Thyroid gland (tissue), 4 donors: ENCODE measurements at regions not wholly inside any gene's neighbourhood (a gene's known extent, or its start where the extent isn't known, plus 50 kb on each side); places are given as distances from the start of the nearest gene placed in this dataset.

Experiments
- DNase-seq, 2 donors: peaks; one replicate each; pipeline ENCODE4 v3.0.0-alpha.2; 2019
- H3K27ac ChIP-seq, 3 donors: fragments of 200-600 bp; sonication (generic); 1 replicate in 2 of 3; 2 replicates in 1 of 3; pipeline ENCODE4 v1.5.1; 2016 to 2019; ENCODE audit warnings: mild to moderate bottlenecking in 1 of 3, moderate library complexity in 1 of 3
- H3K27me3 ChIP-seq: fragments of 200-600 bp; sonication (generic); one replicate; pipeline ENCODE4 v1.5.1; 2019
- H3K36me3 ChIP-seq, 2 donors: fragments of 200-600 bp; sonication (generic); one replicate each; pipeline ENCODE4 v1.5.1; 2016 to 2019
- H3K4me1 ChIP-seq, 2 donors: fragments of 200-600 bp; sonication (generic); one replicate each; pipeline ENCODE4 v1.5.1; 2017 to 2019
- H3K4me3 ChIP-seq, 3 donors: fragments of 200-600 bp; sonication (generic); replicated peaks in 1 of 3; 1 replicate in 2 of 3; 2 replicates in 1 of 3; pipeline ENCODE4 v1.5.1; 2016; ENCODE audit warnings: mild to moderate bottlenecking in 1 of 3
- H3K9me3 ChIP-seq: fragments of 200-600 bp; sonication (generic); one replicate; pipeline ENCODE4 v1.5.1; 2017
- CTCF ChIP-seq, 6 experiments: fragments of 200-600 bp in 3 of 6; fragments of 450-650 bp in 3 of 6; sonication (generic) in 3 of 6; IDR thresholded peaks; one replicate each; pipeline ENCODE4 v1.5.1; 2016 to 2019; ENCODE audit warnings: antibody characterized with exemption in 6 of 6, mild to moderate bottlenecking in 2 of 6, inconsistent platforms in 1 of 6, moderate library complexity in 1 of 6
- POLR2A ChIP-seq, 2 donors: fragments of 450-650 bp; IDR thresholded peaks; one replicate each; pipeline ENCODE4 v1.6.1; 2017; ENCODE audit warnings: antibody characterized with exemption in 2 of 2, mild to moderate bottlenecking in 2 of 2, moderate library complexity in 1 of 2
- WGBS, 2 donors: methylation state at CpG; one replicate each; pipeline ENCODE4 v1.1.5; 2017; 5-methylcytosine and 5-hydroxymethylcytosine counted together
- intact Hi-C: fragments of 100-400 bp; cut with DNase I; formaldehyde crosslinking; loops from one replicate; pipeline ENCODE4 v1.15.1; 2023

GRCh38 chr12:13386323-13387039 lies 190.0 kb downstream of the EMP1 start:
- Histone ChIP-seq H3K9me3 (no peaks in the 10 kb centered on the region), H3K27me3 (no peaks in the 10 kb centered on the region), H3K4me3 (no peak overlapping the region), H3K36me3 (no peaks in the 10 kb centered on the region), H3K27ac (no peak overlapping the region), H3K4me1 (peaks cover 4 to 14% of the 10 kb centered on the region in 2 donors)
- 84 to 87% methylated on average over 3 of the region's 3 CpGs for WGBS, 2 donors
- no peak for DNase-seq
- TF ChIP-seq POLR2A (IDR thresholded peaks at IDR 0.05) (no peak), CTCF (IDR thresholded peaks at IDR 0.05) (no peak)
- intact Hi-C loops = no loop called here

- intact Hi-C loops = no loop called here
- WGBS, 2 donors = 88 to 93% methylated on average over 3 of the region's 3 CpGs
- Histone ChIP-seq H3K9me3 (no peaks in the 10 kb centered on the region), H3K36me3 (no peaks in the 10 kb centered on the region), H3K27ac (no peak overlapping the region), H3K4me3 (no peak overlapping the region), H3K27me3 (no peaks in the 10 kb centered on the region), H3K4me1 (no peaks in the 10 kb centered on the region)
- TF ChIP-seq CTCF (IDR thresholded peaks at IDR 0.05) (no peak), POLR2A (IDR thresholded peaks at IDR 0.05) (no peak)
- no peak for DNase-seq
Observed at GRCh38 chr12:13383379-13383778, 186.9 kb downstream of the EMP1 start.

- intact Hi-C loops = no loop called here
- no peaks in the 10 kb centered on the region for H3K36me3 ChIP-seq
- no peaks in the 10 kb centered on the region for H3K9me3 ChIP-seq
- TF ChIP-seq CTCF (IDR thresholded peaks at IDR 0.05) (no peak), POLR2A (IDR thresholded peaks at IDR 0.05) (no peak)
- H3K4me3 ChIP-seq = no peak overlapping the region
- H3K27me3 ChIP-seq = no peaks in the 10 kb centered on the region
- peaks cover 0 to 3% of the 10 kb centered on the region in 2 donors for H3K4me1 ChIP-seq
- WGBS, 2 donors = 79 to 81% methylated on average over 3 of the region's 3 CpGs
- DNase-seq = no peak
- H3K27ac ChIP-seq = no peak overlapping the region
Observed at GRCh38 chr12:13380297-13380696, 183.8 kb downstream of the EMP1 start.

GRCh38 chr12:13379531-13380188 lies 183.1 kb downstream of the EMP1 start:
- WGBS, 2 donors = 47 to 79% methylated on average over 3 of the region's 3 CpGs

More at GRCh38 chr12:13379531-13380188, 183.1 kb downstream of the EMP1 start:
- intact Hi-C loops = no loop called here
- no peaks in the 10 kb centered on the region for H3K9me3 ChIP-seq
- no peak overlapping the region for H3K4me3 ChIP-seq
- H3K27ac ChIP-seq = no peak overlapping the region
- H3K36me3 ChIP-seq = no peaks in the 10 kb centered on the region
- H3K4me1 ChIP-seq = peaks cover 0 to 3% of the 10 kb centered on the region in 2 donors
- TF ChIP-seq CTCF (IDR thresholded peaks at IDR 0.05) = no peak
- no peak for DNase-seq
- no peaks in the 10 kb centered on the region for H3K27me3 ChIP-seq
